ENCODE measurements at regions not wholly inside any gene's neighbourhood (a gene's known extent, or its start where the extent isn't known, plus 50 kb on each side); places are given as distances from the start of the nearest gene placed in this dataset.

DNA sequence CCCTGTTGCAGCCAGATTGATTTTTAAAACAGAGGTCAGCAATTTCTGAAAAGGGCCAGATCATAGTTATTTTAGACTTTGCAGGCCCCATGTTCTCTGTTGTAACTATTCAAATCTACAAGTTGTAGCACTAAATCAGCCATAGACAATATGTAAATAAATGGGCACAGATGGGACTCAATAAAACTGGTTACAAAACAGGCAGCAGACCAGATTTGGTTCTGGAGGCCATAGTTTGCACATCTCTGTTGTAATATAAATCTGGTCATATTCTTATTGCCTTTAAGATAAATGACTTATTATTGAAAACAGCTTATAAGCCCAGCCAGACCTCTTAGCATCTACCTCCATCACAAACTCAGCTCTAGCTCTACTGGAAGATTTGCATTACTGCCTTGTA lies 114.0 kb upstream of the ARG1 start:
- TF ChIP-seq, protein P1, sequence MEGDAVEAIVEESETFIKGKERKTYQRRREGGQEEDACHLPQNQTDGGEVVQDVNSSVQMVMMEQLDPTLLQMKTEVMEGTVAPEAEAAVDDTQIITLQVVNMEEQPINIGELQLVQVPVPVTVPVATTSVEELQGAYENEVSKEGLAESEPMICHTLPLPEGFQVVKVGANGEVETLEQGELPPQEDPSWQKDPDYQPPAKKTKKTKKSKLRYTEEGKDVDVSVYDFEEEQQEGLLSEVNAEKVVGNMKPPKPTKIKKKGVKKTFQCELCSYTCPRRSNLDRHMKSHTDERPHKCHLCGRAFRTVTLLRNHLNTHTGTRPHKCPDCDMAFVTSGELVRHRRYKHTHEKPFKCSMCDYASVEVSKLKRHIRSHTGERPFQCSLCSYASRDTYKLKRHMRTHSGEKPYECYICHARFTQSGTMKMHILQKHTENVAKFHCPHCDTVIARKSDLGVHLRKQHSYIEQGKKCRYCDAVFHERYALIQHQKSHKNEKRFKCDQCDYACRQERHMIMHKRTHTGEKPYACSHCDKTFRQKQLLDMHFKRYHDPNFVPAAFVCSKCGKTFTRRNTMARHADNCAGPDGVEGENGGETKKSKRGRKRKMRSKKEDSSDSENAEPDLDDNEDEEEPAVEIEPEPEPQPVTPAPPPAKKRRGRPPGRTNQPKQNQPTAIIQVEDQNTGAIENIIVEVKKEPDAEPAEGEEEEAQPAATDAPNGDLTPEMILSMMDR (IDR thresholded peaks at IDR 0.05; ENCODE audit: poor library complexity, severe bottlenecking): no peak
- TF ChIP-seq POLR2AphosphoS5 (IDR thresholded peaks at IDR 0.05): no peak
- no peak for TF ChIP-seq MXI1 (conservative IDR thresholded peaks at IDR 0.05; ENCODE audit: poor library complexity, severe bottlenecking)
- TF ChIP-seq, protein P2, sequence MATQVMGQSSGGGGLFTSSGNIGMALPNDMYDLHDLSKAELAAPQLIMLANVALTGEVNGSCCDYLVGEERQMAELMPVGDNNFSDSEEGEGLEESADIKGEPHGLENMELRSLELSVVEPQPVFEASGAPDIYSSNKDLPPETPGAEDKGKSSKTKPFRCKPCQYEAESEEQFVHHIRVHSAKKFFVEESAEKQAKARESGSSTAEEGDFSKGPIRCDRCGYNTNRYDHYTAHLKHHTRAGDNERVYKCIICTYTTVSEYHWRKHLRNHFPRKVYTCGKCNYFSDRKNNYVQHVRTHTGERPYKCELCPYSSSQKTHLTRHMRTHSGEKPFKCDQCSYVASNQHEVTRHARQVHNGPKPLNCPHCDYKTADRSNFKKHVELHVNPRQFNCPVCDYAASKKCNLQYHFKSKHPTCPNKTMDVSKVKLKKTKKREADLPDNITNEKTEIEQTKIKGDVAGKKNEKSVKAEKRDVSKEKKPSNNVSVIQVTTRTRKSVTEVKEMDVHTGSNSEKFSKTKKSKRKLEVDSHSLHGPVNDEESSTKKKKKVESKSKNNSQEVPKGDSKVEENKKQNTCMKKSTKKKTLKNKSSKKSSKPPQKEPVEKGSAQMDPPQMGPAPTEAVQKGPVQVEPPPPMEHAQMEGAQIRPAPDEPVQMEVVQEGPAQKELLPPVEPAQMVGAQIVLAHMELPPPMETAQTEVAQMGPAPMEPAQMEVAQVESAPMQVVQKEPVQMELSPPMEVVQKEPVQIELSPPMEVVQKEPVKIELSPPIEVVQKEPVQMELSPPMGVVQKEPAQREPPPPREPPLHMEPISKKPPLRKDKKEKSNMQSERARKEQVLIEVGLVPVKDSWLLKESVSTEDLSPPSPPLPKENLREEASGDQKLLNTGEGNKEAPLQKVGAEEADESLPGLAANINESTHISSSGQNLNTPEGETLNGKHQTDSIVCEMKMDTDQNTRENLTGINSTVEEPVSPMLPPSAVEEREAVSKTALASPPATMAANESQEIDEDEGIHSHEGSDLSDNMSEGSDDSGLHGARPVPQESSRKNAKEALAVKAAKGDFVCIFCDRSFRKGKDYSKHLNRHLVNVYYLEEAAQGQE (IDR thresholded peaks at IDR 0.05; ENCODE audit: borderline replicate concordance): no peak
- no peak for TF ChIP-seq EZH2 (IDR thresholded peaks at IDR 0.05; ENCODE audit: borderline replicate concordance, insufficient read depth, low read length, poor library complexity, severe bottlenecking)
- no peak for TF ChIP-seq RAD21 (conservative IDR thresholded peaks at IDR 0.05)
- no peak for TF ChIP-seq TAF1 (IDR thresholded peaks at IDR 0.05; ENCODE audit: low read depth)

Measured in neural cell (in vitro differentiated cells).